ENCODE measurements at regions not wholly inside any gene's neighbourhood (a gene's known extent, or its start where the extent isn't known, plus 50 kb on each side); places are given as distances from the start of the nearest gene placed in this dataset.
"Not testable (repeated sequence)": the region's sequence is repeated elsewhere in the genome, so short reads cannot be mapped to it uniquely, and the experiment has no call there.

- TF ChIP-seq POLR2A (IDR thresholded peaks at IDR 0.05; ENCODE audit: low read depth, low read length); MAZ (IDR thresholded peaks at IDR 0.05; ENCODE audit: borderline replicate concordance, low read depth, low read length); RCOR1 (IDR thresholded peaks at IDR 0.05; ENCODE audit: insufficient replicate concordance, low read length); CTCF (conservative IDR thresholded peaks at IDR 0.05; ENCODE audit: low read depth, low read length); SMC3 (IDR thresholded peaks at IDR 0.05; ENCODE audit: low read depth, low read length); RFX5 (IDR thresholded peaks at IDR 0.05; ENCODE audit: low read depth, low read length); ELK1 (IDR thresholded peaks at IDR 0.05; ENCODE audit: borderline replicate concordance, low read depth, low read length): not testable (repeated sequence)
Observed at GRCh38 chr6:18659994-18660393, 272.8 kb downstream of the RNF144B start.

All from IMR-90 (cell line).